Lower leg skin (tissue), 3 donors: ENCODE measurements at regions not wholly inside any gene's neighbourhood (a gene's known extent, or its start where the extent isn't known, plus 50 kb on each side); places are given as distances from the start of the nearest gene placed in this dataset.

Source experiments
- CTCF ChIP-seq, 3 donors: fragments of 450-650 bp; IDR thresholded peaks; one replicate each; pipeline ENCODE4 v1.5.1; 2016; ENCODE audit warnings: antibody characterized with exemption in 3 of 3, mild to moderate bottlenecking in 3 of 3, moderate library complexity in 2 of 3
- POLR2A ChIP-seq, 2 donors: fragments of 450-650 bp; IDR thresholded peaks; one replicate each; pipeline ENCODE4 v1.6.1; 2016 to 2017; ENCODE audit warnings: antibody characterized with exemption in 2 of 2, mild to moderate bottlenecking in 1 of 2, moderate library complexity in 1 of 2

- TF ChIP-seq CTCF (IDR thresholded peaks at IDR 0.05) (no peak), POLR2A (IDR thresholded peaks at IDR 0.05) (no peak)
Measured at GRCh38 chr3:23094412-23094811, 108.7 kb upstream of the UBE2E2 start.
